ENCODE measurements at regions not wholly inside any gene's neighbourhood (a gene's known extent, or its start where the extent isn't known, plus 50 kb on each side); places are given as distances from the start of the nearest gene placed in this dataset.

DNA sequence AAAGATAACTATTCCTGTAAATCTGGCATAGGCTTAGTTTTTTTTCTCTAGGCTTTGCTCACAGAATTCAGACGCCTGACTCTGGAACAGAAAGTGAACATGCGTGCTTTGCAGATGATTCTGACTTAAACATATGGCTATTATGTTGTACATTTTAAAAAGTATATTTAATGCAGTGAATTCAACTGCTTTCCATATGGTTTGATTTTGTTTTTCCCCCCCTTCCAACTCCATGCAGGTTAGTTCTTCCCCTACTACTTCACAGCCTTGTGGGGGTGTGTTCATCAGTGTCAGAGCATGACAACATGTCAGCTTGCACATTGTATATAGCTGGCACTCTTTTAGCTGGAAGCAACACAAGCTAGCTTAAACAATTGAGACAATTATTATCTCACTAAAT is 226.8 kb downstream of the TMEM167A start:
- TF ChIP-seq ZNF205 (CRISPR knock-in tag; IDR thresholded peaks at IDR 0.05) (no peak), ZFP37 (CRISPR knock-in tag; IDR thresholded peaks at IDR 0.05; ENCODE audit: borderline replicate concordance) (no peak), ZNF766 (CRISPR knock-in tag; IDR thresholded peaks at IDR 0.05; ENCODE audit: borderline replicate concordance) (no peak), SNRNP70 (IDR thresholded peaks at IDR 0.05; ENCODE audit: low read depth, low read length) (no peak), FOXM1 (CRISPR knock-in tag; IDR thresholded peaks at IDR 0.05) (no peak), CHD4 (IDR thresholded peaks at IDR 0.05; ENCODE audit: borderline replicate concordance, low read length) (no peak)
- TF ChIP-seq, protein P1, sequence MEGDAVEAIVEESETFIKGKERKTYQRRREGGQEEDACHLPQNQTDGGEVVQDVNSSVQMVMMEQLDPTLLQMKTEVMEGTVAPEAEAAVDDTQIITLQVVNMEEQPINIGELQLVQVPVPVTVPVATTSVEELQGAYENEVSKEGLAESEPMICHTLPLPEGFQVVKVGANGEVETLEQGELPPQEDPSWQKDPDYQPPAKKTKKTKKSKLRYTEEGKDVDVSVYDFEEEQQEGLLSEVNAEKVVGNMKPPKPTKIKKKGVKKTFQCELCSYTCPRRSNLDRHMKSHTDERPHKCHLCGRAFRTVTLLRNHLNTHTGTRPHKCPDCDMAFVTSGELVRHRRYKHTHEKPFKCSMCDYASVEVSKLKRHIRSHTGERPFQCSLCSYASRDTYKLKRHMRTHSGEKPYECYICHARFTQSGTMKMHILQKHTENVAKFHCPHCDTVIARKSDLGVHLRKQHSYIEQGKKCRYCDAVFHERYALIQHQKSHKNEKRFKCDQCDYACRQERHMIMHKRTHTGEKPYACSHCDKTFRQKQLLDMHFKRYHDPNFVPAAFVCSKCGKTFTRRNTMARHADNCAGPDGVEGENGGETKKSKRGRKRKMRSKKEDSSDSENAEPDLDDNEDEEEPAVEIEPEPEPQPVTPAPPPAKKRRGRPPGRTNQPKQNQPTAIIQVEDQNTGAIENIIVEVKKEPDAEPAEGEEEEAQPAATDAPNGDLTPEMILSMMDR (CRISPR knock-in tag; IDR thresholded peaks at IDR 0.05) = no peak
- TF ChIP-seq, protein P2, sequence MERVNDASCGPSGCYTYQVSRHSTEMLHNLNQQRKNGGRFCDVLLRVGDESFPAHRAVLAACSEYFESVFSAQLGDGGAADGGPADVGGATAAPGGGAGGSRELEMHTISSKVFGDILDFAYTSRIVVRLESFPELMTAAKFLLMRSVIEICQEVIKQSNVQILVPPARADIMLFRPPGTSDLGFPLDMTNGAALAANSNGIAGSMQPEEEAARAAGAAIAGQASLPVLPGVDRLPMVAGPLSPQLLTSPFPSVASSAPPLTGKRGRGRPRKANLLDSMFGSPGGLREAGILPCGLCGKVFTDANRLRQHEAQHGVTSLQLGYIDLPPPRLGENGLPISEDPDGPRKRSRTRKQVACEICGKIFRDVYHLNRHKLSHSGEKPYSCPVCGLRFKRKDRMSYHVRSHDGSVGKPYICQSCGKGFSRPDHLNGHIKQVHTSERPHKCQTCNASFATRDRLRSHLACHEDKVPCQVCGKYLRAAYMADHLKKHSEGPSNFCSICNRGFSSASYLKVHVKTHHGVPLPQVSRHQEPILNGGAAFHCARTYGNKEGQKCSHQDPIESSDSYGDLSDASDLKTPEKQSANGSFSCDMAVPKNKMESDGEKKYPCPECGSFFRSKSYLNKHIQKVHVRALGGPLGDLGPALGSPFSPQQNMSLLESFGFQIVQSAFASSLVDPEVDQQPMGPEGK (CRISPR knock-in tag; IDR thresholded peaks at IDR 0.05) = no peak
- TF ChIP-seq, protein P3, sequence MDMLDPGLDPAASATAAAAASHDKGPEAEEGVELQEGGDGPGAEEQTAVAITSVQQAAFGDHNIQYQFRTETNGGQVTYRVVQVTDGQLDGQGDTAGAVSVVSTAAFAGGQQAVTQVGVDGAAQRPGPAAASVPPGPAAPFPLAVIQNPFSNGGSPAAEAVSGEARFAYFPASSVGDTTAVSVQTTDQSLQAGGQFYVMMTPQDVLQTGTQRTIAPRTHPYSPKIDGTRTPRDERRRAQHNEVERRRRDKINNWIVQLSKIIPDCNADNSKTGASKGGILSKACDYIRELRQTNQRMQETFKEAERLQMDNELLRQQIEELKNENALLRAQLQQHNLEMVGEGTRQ (IDR thresholded peaks at IDR 0.05; ENCODE audit: low read depth, low read length) = no peak
- TF ChIP-seq, protein P3 (CRISPR knock-in tag; IDR thresholded peaks at IDR 0.05; ENCODE audit: borderline replicate concordance) = no peak

All from HepG2 (cell line).